ENCODE measurements at regions not wholly inside any gene's neighbourhood (a gene's known extent, or its start where the extent isn't known, plus 50 kb on each side); places are given as distances from the start of the nearest gene placed in this dataset.
A peak's percentile ranks its signal among the peaks of the same experiment; 100 is the strongest.
"Not testable (repeated sequence)": the region's sequence is repeated elsewhere in the genome, so short reads cannot be mapped to it uniquely, and the experiment has no call there.

- no peak for DNase-seq (ENCODE audit: low spot score)
Measured at GRCh38 chr6:73943930-73944652, 248.1 kb downstream of the CD109 start.

- DNase-seq (ENCODE audit: low spot score): no peak
Measured at GRCh38 chr6:73943411-73943810, 247.4 kb downstream of the CD109 start.

GRCh38 chr6:73942592-73943186 is 246.7 kb downstream of the CD109 start:
- DNase-seq (ENCODE audit: low spot score): peak; percentile 32

GRCh38 chr6:73941892-73942291 is 245.9 kb downstream of the CD109 start:
- no peak for DNase-seq (ENCODE audit: low spot score)

- DNase-seq (ENCODE audit: low spot score): no peak
Measured at GRCh38 chr6:73937805-73938204, 241.8 kb downstream of the CD109 start.

GRCh38 chr6:73932866-73933265 is 236.9 kb downstream of the CD109 start:
- DNase-seq (ENCODE audit: low spot score): no peak

GRCh38 chr6:73929405-73929804 is 233.4 kb downstream of the CD109 start:
- peak; percentile 62 for DNase-seq (ENCODE audit: low spot score)

- DNase-seq (ENCODE audit: low spot score): no peak
Measured at GRCh38 chr6:73927421-73927820, 231.4 kb downstream of the CD109 start.

- DNase-seq (ENCODE audit: low spot score): not testable (repeated sequence)
Measured at GRCh38 chr6:73925703-73926102, 229.7 kb downstream of the CD109 start.

- DNase-seq (ENCODE audit: low spot score): no peak
Measured at GRCh38 chr6:73923905-73924485, 228.0 kb downstream of the CD109 start.

GRCh38 chr6:73903155-73903554 is 207.2 kb downstream of the CD109 start:
- no peak for DNase-seq (ENCODE audit: low spot score)

GRCh38 chr6:73901986-73902385 is 206.0 kb downstream of the CD109 start:
- DNase-seq (ENCODE audit: low spot score): no peak

GRCh38 chr6:73901311-73901710 is 205.3 kb downstream of the CD109 start:
- DNase-seq (ENCODE audit: low spot score): no peak

GRCh38 chr6:73898599-73898998 is 202.6 kb downstream of the CD109 start:
- no peak for DNase-seq (ENCODE audit: low spot score)

- no peak for DNase-seq (ENCODE audit: low spot score)
Measured at GRCh38 chr6:73893696-73894095, 197.7 kb downstream of the CD109 start.

GRCh38 chr6:73888050-73888449 is 192.0 kb downstream of the CD109 start:
- no peak for DNase-seq (ENCODE audit: low spot score)

- no peak for DNase-seq (ENCODE audit: low spot score)
Measured at GRCh38 chr6:73885393-73885792, 189.4 kb downstream of the CD109 start.

GRCh38 chr6:73884540-73884939 is 188.5 kb downstream of the CD109 start:
- DNase-seq (ENCODE audit: low spot score): no peak

GRCh38 chr6:73879501-73880293 is 183.7 kb downstream of the CD109 start:
- no peak for DNase-seq (ENCODE audit: low spot score)

GRCh38 chr6:73878403-73878802 is 182.4 kb downstream of the CD109 start:
- no peak for DNase-seq (ENCODE audit: low spot score)
